Smooth muscle cell (in vitro differentiated cells): ENCODE measurements at regions not wholly inside any gene's neighbourhood (a gene's known extent, or its start where the extent isn't known, plus 50 kb on each side); places are given as distances from the start of the nearest gene placed in this dataset.
"Not testable (repeated sequence)": the region's sequence is repeated elsewhere in the genome, so short reads cannot be mapped to it uniquely, and the experiment has no call there.

ENCODE experiments used
- DNase-seq: peaks from one replicate; lab custom pipeline; 2025; ENCODE audit not compliant: unreplicated experiment; lab: John Stamatoyannopoulos, UW
- H2AFZ ChIP-seq: fragments of 200-600 bp; sonication (generic); 2 replicates; pipeline ENCODE4 v1.6.0; 2016; ENCODE audit warnings: antibody characterized with exemption, low read depth, mild to moderate bottlenecking
- H3F3A ChIP-seq: fragments of 200-600 bp; sonication (generic); 2 replicates; pipeline ENCODE4 v1.6.0; 2017; ENCODE audit warnings: antibody characterized with exemption, low read depth
- H3K27ac ChIP-seq: fragments of 200-600 bp; sonication (generic); 2 replicates; pipeline ENCODE4 v1.5.1; 2016; ENCODE audit warnings: low read depth, mild to moderate bottlenecking
- H3K27me3 ChIP-seq: fragments of 200-600 bp; sonication (generic); 2 replicates; pipeline ENCODE4 v1.6.1; 2016; ENCODE audit warnings: low read depth, mild to moderate bottlenecking
- H3K36me3 ChIP-seq: fragments of 200-600 bp; sonication (generic); 2 replicates; pipeline ENCODE4 v1.5.1; 2016; ENCODE audit warnings: low read depth
- H3K4me1 ChIP-seq: fragments of 200-600 bp; sonication (generic); 2 replicates; pipeline ENCODE4 v1.5.1; 2016; ENCODE audit warnings: low read depth
- H3K4me2 ChIP-seq: fragments of 200-600 bp; sonication (generic); 2 replicates; pipeline ENCODE4 v1.6.0; 2016; ENCODE audit warnings: mild to moderate bottlenecking
- H3K4me3 ChIP-seq: fragments of 200-600 bp; sonication (generic); 2 replicates; pipeline ENCODE4 v1.5.1; 2016; ENCODE audit warnings: mild to moderate bottlenecking
- H3K79me2 ChIP-seq: fragments of 200-600 bp; sonication (generic); 2 replicates; pipeline ENCODE4 v1.6.0; 2016; ENCODE audit warnings: low read depth, mild to moderate bottlenecking
- H3K9ac ChIP-seq: fragments of 200-600 bp; sonication (generic); 2 replicates; pipeline ENCODE4 v1.6.0; 2016; ENCODE audit warnings: low read depth
- H3K9me3 ChIP-seq: fragments of 200-600 bp; sonication (generic); replicated peaks from 2 replicates; pipeline ENCODE4 v1.5.1; 2016; ENCODE audit warnings: low read depth
- H4K20me1 ChIP-seq: fragments of 200-600 bp; sonication (generic); 2 replicates; pipeline ENCODE4 v1.6.0; 2016; ENCODE audit warnings: low read depth
- CTCF ChIP-seq: fragments of 200-600 bp; sonication (generic); IDR thresholded peaks from 2 replicates; pipeline ENCODE4 v1.5.1; 2017; ENCODE audit warnings: borderline replicate concordance, mild to moderate bottlenecking, antibody characterized with exemption; ENCODE audit not compliant: insufficient read depth, poor library complexity, severe bottlenecking
- WGBS: methylation state at CpG from one replicate; pipeline ENCODE4 v1.1.7; 2016; ENCODE audit warnings: low lambda C conversion rate; 5-methylcytosine and 5-hydroxymethylcytosine counted together

GRCh38 chr2:211014376-211014775 lies 458.0 kb downstream of the CPS1 start:
- no peaks in the 10 kb centered on the region for H3K36me3 ChIP-seq
- no peaks in the 10 kb centered on the region for H3K9me3 ChIP-seq
- H3K9ac ChIP-seq = no peak overlapping the region
- H3K4me3 ChIP-seq = no peak overlapping the region
- no peaks in the 10 kb centered on the region for H4K20me1 ChIP-seq
- H3K4me1 ChIP-seq = no peaks in the 10 kb centered on the region
- no peak overlapping the region for H3K27ac ChIP-seq
- H3K27me3 ChIP-seq = no peaks in the 10 kb centered on the region
- H3K4me2 ChIP-seq = no peak overlapping the region
- H3F3A ChIP-seq = no peaks in the 10 kb centered on the region
- no peaks in the 10 kb centered on the region for H3K79me2 ChIP-seq
- no peak for TF ChIP-seq CTCF
- 78% methylated on average over 4 of the region's 4 CpGs for WGBS
- no peak for DNase-seq
- H2AFZ ChIP-seq = no peak overlapping the region

- no peak overlapping the region for H3K4me2 ChIP-seq
- H4K20me1 ChIP-seq = no peaks in the 10 kb centered on the region
- H3K9me3 ChIP-seq = no peaks in the 10 kb centered on the region
- 85% methylated on average over 2 of the region's 2 CpGs for WGBS
- H3K27ac ChIP-seq = no peak overlapping the region
- DNase-seq = no peak
- no peaks in the 10 kb centered on the region for H3K36me3 ChIP-seq
- TF ChIP-seq CTCF = no peak
- no peaks in the 10 kb centered on the region for H3K4me1 ChIP-seq
- no peak overlapping the region for H2AFZ ChIP-seq
- no peaks in the 10 kb centered on the region for H3F3A ChIP-seq
- no peak overlapping the region for H3K4me3 ChIP-seq
- H3K79me2 ChIP-seq = no peaks in the 10 kb centered on the region
- no peaks in the 10 kb centered on the region for H3K27me3 ChIP-seq
- no peak overlapping the region for H3K9ac ChIP-seq
These were observed 458.5 kb downstream of the CPS1 start for GRCh38 chr2:211014906-211015305.

GRCh38 chr2:211025089-211025488 lies 468.7 kb downstream of the CPS1 start:
- H3K9me3 ChIP-seq, H2AFZ ChIP-seq, H3K27ac ChIP-seq, H3K79me2 ChIP-seq, H3F3A ChIP-seq, H3K4me2 ChIP-seq, H3K4me1 ChIP-seq, H4K20me1 ChIP-seq, DNase-seq, H3K36me3 ChIP-seq, H3K27me3 ChIP-seq, H3K9ac ChIP-seq, H3K4me3 ChIP-seq: not testable (repeated sequence)
- WGBS = 91% methylated on average over 10 of the region's 10 CpGs

- H3K9me3 ChIP-seq = peaks cover 4% of the 10 kb centered on the region
- H3K79me2 ChIP-seq = no peaks in the 10 kb centered on the region
- H2AFZ ChIP-seq = no peak overlapping the region
These were observed 469.7 kb downstream of the CPS1 start for GRCh38 chr2:211026109-211026508.

More at GRCh38 chr2:211026109-211026508, 469.7 kb downstream of the CPS1 start:
- Histone ChIP-seq H3K27ac (no peak overlapping the region), H3K27me3 (no peaks in the 10 kb centered on the region), H3K9ac (no peak overlapping the region), H3K4me3 (no peak overlapping the region), H3K4me2 (no peak overlapping the region), H3F3A (no peaks in the 10 kb centered on the region), H4K20me1 (no peaks in the 10 kb centered on the region), H3K4me1 (no peaks in the 10 kb centered on the region), H3K36me3 (no peaks in the 10 kb centered on the region)
- TF ChIP-seq CTCF = no peak
- WGBS = 71% methylated on average over 2 of the region's 2 CpGs
- DNase-seq = no peak
